HEK293T (cell line): ENCODE measurements at regions not wholly inside any gene's neighbourhood (a gene's known extent, or its start where the extent isn't known, plus 50 kb on each side); places are given as distances from the start of the nearest gene placed in this dataset.

Experiments used
- ARNT ChIP-seq: fragments of 450-650 bp; IDR thresholded peaks from 2 replicates; pipeline ENCODE4 v1.6.1; 2017; ENCODE audit warnings: mild to moderate bottlenecking
- BHLHE40 ChIP-seq: fragments of 450-650 bp; IDR thresholded peaks from 2 replicates; pipeline ENCODE4 v1.6.1; 2016; ENCODE audit warnings: mild to moderate bottlenecking, moderate library complexity, borderline replicate concordance
- CTBP1 ChIP-seq: fragments of 450-650 bp; IDR thresholded peaks from 2 replicates; pipeline ENCODE4 v1.6.1; 2016; ENCODE audit warnings: borderline replicate concordance
- ELF4 ChIP-seq: fragments of 450-650 bp; IDR thresholded peaks from 2 replicates; pipeline ENCODE4 v1.6.1; 2017; ENCODE audit warnings: antibody characterized with exemption
- FOXA1 ChIP-seq: fragments of 450-650 bp; IDR thresholded peaks from 2 replicates; pipeline ENCODE4 v1.6.1; 2016; ENCODE audit warnings: mild to moderate bottlenecking
- FOXM1 ChIP-seq: fragments of 450-650 bp; IDR thresholded peaks from 2 replicates; pipeline ENCODE4 v1.6.1; 2017; ENCODE audit warnings: mild to moderate bottlenecking, borderline replicate concordance
- HDGF ChIP-seq: fragments of 450-650 bp; IDR thresholded peaks from 2 replicates; pipeline ENCODE4 v1.6.1; 2017; ENCODE audit warnings: antibody characterized with exemption, borderline replicate concordance
- L3MBTL2 ChIP-seq: fragments of 450-650 bp; conservative IDR thresholded peaks from 2 replicates; pipeline ENCODE4 v1.6.1; 2016; ENCODE audit warnings: mild to moderate bottlenecking
- NFRKB ChIP-seq: fragments of 450-650 bp; IDR thresholded peaks from 2 replicates; pipeline ENCODE4 v1.6.1; 2016; ENCODE audit warnings: mild to moderate bottlenecking, moderate library complexity
- SP1 ChIP-seq: fragments of 450-650 bp; IDR thresholded peaks from 2 replicates; pipeline ENCODE4 v1.6.1; 2017
- SUZ12 ChIP-seq: fragments of 450-650 bp; IDR thresholded peaks from 2 replicates; pipeline ENCODE4 v1.6.1; 2016; ENCODE audit warnings: mild to moderate bottlenecking
- TARDBP ChIP-seq: fragments of 450-650 bp; IDR thresholded peaks from 2 replicates; pipeline ENCODE4 v1.6.1; 2016

GRCh38 chr20:50418890-50419642 lies 91.1 kb upstream of the PTPN1 start:
- TF ChIP-seq CTBP1 (no peak), NFRKB (no peak), ELF4 (no peak), FOXM1 (no peak), FOXA1 (no peak), HDGF (no peak), SP1 (no peak), TARDBP (no peak), ARNT (no peak), L3MBTL2 (no peak), BHLHE40 (no peak), SUZ12 (no peak)
